HG02970 (cell line): ENCODE measurements at regions not wholly inside any gene's neighbourhood (a gene's known extent, or its start where the extent isn't known, plus 50 kb on each side); places are given as distances from the start of the nearest gene placed in this dataset.

Experiments
- ATAC-seq: cut with Tn5 transposase; IDR thresholded peaks from one replicate; pipeline ENCODE4 v1.9.1; 2021; ENCODE audit warnings: mild to moderate bottlenecking, moderate library complexity, moderate number of reproducible peaks; ENCODE audit not compliant: unreplicated experiment, low FRiP score

- no peak for ATAC-seq
Measured at GRCh38 chr6:4565301-4566250, 210.6 kb upstream of the CDYL start.

DNA sequence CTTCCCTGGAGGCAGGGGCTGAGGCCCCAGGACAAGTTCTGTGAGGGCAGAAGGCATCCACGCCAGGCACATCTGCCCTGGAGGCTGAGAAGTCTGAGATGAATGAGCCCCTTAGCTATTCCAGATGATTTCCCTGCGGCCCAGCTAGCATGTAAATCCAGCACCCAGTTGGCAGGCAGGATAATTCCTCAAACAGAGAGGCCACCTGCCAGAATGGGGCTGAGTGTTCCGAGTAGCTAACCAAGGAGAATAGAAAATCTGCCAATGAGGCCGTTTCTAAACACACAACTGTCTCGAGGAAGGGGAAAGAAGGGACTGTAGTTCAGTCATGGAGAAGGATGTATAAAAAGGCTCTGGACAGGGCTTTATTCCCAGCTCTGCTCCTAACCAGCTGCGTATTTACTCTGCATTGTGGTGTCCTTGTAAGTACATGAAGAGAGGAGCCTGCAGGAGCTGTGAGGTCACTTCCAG is 211.4 kb upstream of the CDYL start:
- ATAC-seq, result no peak

- ATAC-seq, result no peak
Measured at GRCh38 chr6:4563877-4564276, 212.3 kb upstream of the CDYL start.

DNA sequence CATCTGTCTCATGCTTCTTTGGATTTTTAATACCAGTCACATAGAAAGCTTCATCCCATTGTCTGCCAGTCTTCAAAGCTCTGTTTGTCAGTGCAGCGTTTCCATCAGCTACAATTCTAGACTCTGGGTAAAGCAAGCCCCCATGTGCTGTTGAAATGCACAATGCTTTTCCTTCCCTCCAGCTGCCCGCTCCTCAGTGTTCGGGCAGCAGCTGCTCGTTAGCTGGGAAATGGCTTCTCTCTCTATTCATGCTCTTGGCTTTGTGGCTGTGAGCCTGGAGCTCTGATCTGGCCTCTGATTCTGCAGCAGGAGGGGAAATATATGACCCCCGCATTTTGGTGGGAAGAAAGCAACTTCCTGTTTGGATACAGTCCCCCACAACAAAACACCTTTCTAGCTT is 213.0 kb upstream of the CDYL start:
- ATAC-seq, result no peak

- ATAC-seq, result no peak
Measured at GRCh38 chr6:4561773-4562400, 214.3 kb upstream of the CDYL start.

- ATAC-seq, result no peak
Measured at GRCh38 chr6:4561078-4561435, 215.1 kb upstream of the CDYL start.

- ATAC-seq, result no peak
Measured at GRCh38 chr6:4560221-4561077, 215.8 kb upstream of the CDYL start.

DNA sequence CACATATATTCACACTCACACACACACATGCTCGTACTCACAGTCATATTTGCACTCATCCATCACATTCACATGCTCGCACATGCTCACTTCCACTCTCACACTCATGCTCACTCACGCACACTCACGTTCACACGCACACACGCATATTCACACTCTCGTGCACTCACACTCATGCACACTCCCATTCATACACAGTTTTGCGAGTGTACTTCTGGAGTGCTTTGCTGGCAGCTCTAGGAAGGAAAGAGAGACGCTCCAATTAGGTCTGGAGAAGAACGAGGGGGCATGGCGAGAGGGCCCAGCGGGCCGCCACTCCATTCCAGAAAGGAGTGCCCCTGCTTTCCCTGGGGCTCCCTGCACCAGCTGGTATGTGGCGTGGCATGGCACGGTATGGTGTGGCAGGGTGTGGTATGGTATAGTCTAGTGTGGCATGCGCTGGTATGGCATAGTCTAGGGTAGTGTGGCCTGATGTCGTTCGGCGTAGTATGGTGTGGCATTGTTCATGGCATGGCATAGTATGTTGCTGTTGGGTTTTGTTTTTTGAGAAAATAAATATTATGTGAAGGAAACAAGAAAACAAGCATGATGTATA is 216.8 kb upstream of the CDYL start:
- no peak for ATAC-seq

DNA sequence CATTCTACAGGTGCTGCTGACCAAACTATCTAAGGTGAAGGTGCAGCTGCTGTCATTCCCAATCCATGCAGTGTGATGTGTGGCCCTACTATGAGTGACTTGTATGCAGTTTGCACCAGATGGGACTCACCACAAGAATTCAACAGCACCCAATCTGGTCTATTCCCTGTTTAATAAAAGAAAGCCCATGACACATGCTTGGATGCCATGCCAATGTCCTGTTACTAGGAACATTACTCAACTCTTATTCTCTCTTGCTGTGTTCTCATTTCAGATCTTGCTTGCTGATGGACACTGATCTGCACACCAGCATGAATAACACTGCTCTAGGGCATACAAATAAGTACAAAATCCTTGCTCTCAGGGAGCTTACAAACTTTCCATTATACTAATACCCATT is 221.6 kb upstream of the CDYL start:
- ATAC-seq, result no peak

GRCh38 chr6:4553387-4553786 is 222.8 kb upstream of the CDYL start:
- no peak for ATAC-seq

- no peak for ATAC-seq
Measured at GRCh38 chr6:4550227-4550597, 226.0 kb upstream of the CDYL start.

DNA sequence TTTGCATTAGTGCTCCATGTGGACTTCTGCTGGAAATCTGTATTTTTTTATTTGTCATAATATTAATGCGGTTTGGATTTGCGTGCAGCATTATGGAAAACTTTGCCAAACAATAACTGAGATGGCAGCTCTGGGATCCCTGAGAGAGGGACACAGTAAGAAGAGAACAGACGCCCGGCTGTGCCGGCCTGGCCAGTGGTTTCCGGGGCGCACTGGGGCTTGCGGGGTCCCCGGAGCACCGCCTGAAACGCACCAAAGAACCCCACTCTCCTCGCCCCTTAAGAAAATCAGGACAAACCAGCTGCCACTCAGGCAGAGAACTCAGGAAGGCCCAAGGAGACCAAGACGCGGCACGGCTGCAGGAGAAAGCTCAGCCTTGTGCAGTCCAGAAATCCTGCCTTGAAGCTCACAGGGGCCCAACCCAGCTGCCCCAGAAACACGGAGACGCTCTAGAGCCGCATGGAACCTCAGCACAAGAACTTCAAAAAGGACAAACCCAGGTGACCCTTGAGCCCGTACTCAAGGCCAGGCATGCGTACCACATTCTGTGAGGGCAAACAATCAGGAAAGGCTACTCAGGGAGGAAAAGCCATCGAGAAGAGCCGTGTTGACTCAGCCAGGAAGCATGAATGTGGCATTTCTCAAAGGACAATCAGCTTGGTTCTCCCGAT is 226.5 kb upstream of the CDYL start:
- no peak for ATAC-seq

- ATAC-seq, result no peak
Measured at GRCh38 chr6:4545893-4546292, 230.3 kb upstream of the CDYL start.

DNA sequence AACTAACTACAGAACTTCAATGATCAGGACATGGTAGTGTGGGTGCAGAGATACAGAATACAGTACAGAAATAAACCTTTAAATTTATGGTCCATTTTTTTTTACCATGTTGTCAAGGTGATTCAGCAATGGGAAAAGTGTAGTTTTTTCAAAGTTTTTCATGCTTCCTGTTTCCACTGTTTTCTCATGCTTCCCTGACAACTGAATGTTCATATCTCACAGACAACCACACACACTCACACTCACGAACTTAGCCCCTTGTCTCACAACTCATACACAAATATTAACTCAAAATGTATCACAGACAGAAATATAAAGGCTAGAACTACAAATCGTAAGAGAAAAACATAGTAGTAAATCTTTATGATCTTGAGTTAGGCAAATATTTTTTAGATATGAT is 232.6 kb upstream of the CDYL start:
- no peak for ATAC-seq

DNA sequence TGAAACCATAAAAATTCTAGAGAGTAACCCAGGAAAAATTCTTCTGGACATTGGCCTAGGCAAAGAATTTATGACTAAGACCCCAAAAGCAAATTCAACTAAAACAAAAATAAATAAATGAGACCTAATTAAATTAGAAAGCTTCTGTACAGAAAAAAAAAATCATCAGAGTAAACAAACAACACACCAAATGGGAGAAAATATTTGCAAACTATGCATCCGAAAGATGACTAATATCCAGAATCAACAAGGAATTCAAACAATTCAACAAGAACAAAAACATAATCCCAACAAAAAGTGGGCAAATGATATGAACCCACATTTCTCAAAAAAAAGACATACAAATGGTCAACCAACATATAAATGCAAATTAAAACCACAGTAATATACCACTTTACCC is 242.6 kb upstream of the CDYL start:
- no peak for ATAC-seq

DNA sequence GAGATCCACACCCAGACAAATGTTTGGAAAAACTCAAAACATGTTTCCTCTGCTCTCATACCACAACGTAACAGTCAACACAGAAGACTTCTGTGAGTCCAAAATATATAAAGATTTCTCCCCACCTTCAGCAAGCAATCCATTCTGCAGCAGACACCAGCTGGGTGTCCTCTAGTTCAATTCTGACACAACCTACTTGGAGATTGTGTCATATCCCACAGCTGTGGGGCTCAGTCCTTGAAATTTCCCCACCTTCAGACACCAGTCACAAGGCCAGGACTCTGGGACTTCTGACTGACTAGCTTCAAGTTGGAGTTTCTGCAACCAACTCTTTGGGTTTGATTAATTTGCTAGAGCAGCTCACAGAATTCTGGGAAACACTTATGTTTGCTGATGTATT is 244.8 kb upstream of the CDYL start:
- no peak for ATAC-seq

GRCh38 chr6:4522453-4522852 is 253.8 kb upstream of the CDYL start:
- ATAC-seq, result no peak

- ATAC-seq, result no peak
Measured at GRCh38 chr6:4521070-4521469, 255.1 kb upstream of the CDYL start.

- no peak for ATAC-seq
Measured at GRCh38 chr6:4518506-4518905, 257.7 kb upstream of the CDYL start.

DNA sequence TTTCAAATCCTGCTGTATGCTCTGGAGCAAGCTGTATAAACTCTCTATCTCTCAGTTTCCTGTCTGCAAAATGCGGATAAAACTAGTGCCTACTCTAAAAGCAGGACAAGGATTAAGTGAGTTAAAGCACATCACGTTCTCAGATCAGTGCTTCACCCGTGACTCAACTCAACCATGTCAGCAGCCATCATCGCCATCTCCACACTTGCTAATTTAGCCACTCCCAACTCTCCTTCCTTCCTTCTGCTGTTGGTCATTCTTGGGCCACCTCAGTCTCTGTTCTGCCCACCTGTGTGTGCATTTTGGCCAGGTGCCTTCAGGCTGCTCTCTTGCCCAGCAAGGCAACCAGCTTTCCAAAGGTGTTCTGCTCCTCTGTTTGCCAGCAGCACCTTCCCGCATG is 260.0 kb upstream of the CDYL start:
- ATAC-seq, result no peak
